ENCODE measurements at regions not wholly inside any gene's neighbourhood (a gene's known extent, or its start where the extent isn't known, plus 50 kb on each side); places are given as distances from the start of the nearest gene placed in this dataset.

- H3K9me2 ChIP-seq (ENCODE audit: insufficient read depth, low read length), result no peaks in the 10 kb centered on the region
- H3K36me3 ChIP-seq (ENCODE audit: insufficient read depth, low read length), result no peaks in the 10 kb centered on the region
- H3K27me3 ChIP-seq (ENCODE audit: insufficient read depth, low read depth, low read length), result no peaks in the 10 kb centered on the region
- H4K20me1 ChIP-seq (ENCODE audit: insufficient read depth), result no peaks in the 10 kb centered on the region
- H3K4me3 ChIP-seq (ENCODE audit: low read length), result peak overlapping the region; percentile 20
- no peaks in the 10 kb centered on the region for H3F3A ChIP-seq (ENCODE audit: insufficient read depth, low read length, poor library complexity, severe bottlenecking)
- peak overlapping the region; percentile 15 for H3K27ac ChIP-seq (ENCODE audit: low read length)
- no peak overlapping the region for H3K4me2 ChIP-seq (ENCODE audit: low read length)
- H3K9ac ChIP-seq (ENCODE audit: low read length), result no peak overlapping the region
- no peaks in the 10 kb centered on the region for H3K79me2 ChIP-seq (replicated peaks; ENCODE audit: insufficient read depth, low read length)
- no peaks in the 10 kb centered on the region for H3K9me3 ChIP-seq (ENCODE audit: low read length)
- H2AFZ ChIP-seq (ENCODE audit: low read depth, low read length), result no peak overlapping the region
- TF ChIP-seq POLR2AphosphoS5 (IDR thresholded peaks at IDR 0.05), result no peak
- no peak for TF ChIP-seq TAF1 (IDR thresholded peaks at IDR 0.05; ENCODE audit: low read depth)
- TF ChIP-seq EZH2 (IDR thresholded peaks at IDR 0.05; ENCODE audit: borderline replicate concordance, insufficient read depth, low read length, poor library complexity, severe bottlenecking), result no peak
- no peak for TF ChIP-seq CTCF (IDR thresholded peaks at IDR 0.05; ENCODE audit: poor library complexity, severe bottlenecking)
- TF ChIP-seq SMC3 (conservative IDR thresholded peaks at IDR 0.05; ENCODE audit: poor library complexity), result no peak
- no peak for TF ChIP-seq MXI1 (conservative IDR thresholded peaks at IDR 0.05; ENCODE audit: poor library complexity, severe bottlenecking)
- no peak for TF ChIP-seq EP300 (conservative IDR thresholded peaks at IDR 0.05; ENCODE audit: poor library complexity, severe bottlenecking)
- no peak for TF ChIP-seq REST (IDR thresholded peaks at IDR 0.05; ENCODE audit: borderline replicate concordance)
- TF ChIP-seq RAD21 (conservative IDR thresholded peaks at IDR 0.05), result no peak
Measured at GRCh38 chr9:82458296-82458695, 469.7 kb downstream of the SPATA31D1 start.

- Histone ChIP-seq H3K27me3 (ENCODE audit: insufficient read depth, low read depth, low read length) (no peaks in the 10 kb centered on the region), H3K79me2 (replicated peaks; ENCODE audit: insufficient read depth, low read length) (no peaks in the 10 kb centered on the region), H3K27ac (ENCODE audit: low read length) (no peak overlapping the region), H4K20me1 (ENCODE audit: insufficient read depth) (no peaks in the 10 kb centered on the region), H3F3A (ENCODE audit: insufficient read depth, low read length, poor library complexity, severe bottlenecking) (no peaks in the 10 kb centered on the region), H2AFZ (ENCODE audit: low read depth, low read length) (no peak overlapping the region), H3K4me3 (ENCODE audit: low read length) (no peak overlapping the region), H3K9ac (ENCODE audit: low read length) (no peak overlapping the region), H3K4me2 (ENCODE audit: low read length) (no peak overlapping the region), H3K9me3 (ENCODE audit: low read length) (no peaks in the 10 kb centered on the region), H3K36me3 (ENCODE audit: insufficient read depth, low read length) (no peaks in the 10 kb centered on the region), H3K9me2 (ENCODE audit: insufficient read depth, low read length) (no peaks in the 10 kb centered on the region)
- no peak for TF ChIP-seq POLR2AphosphoS5 (IDR thresholded peaks at IDR 0.05)
- peak; percentile 33 for TF ChIP-seq CTCF (IDR thresholded peaks at IDR 0.05; ENCODE audit: poor library complexity, severe bottlenecking)
Measured at GRCh38 chr9:82466616-82467260, 478.2 kb downstream of the SPATA31D1 start.
